GM21528 (cell line): ENCODE measurements at regions not wholly inside any gene's neighbourhood (a gene's known extent, or its start where the extent isn't known, plus 50 kb on each side); places are given as distances from the start of the nearest gene placed in this dataset.
"Not testable (repeated sequence)": the region's sequence is repeated elsewhere in the genome, so short reads cannot be mapped to it uniquely, and the experiment has no call there.

Experiments used
- ATAC-seq: cut with Tn5 transposase; IDR thresholded peaks from one replicate; pipeline ENCODE4 v1.9.1; 2021; ENCODE audit warnings: mild to moderate bottlenecking, moderate library complexity; ENCODE audit not compliant: unreplicated experiment, low FRiP score

DNA sequence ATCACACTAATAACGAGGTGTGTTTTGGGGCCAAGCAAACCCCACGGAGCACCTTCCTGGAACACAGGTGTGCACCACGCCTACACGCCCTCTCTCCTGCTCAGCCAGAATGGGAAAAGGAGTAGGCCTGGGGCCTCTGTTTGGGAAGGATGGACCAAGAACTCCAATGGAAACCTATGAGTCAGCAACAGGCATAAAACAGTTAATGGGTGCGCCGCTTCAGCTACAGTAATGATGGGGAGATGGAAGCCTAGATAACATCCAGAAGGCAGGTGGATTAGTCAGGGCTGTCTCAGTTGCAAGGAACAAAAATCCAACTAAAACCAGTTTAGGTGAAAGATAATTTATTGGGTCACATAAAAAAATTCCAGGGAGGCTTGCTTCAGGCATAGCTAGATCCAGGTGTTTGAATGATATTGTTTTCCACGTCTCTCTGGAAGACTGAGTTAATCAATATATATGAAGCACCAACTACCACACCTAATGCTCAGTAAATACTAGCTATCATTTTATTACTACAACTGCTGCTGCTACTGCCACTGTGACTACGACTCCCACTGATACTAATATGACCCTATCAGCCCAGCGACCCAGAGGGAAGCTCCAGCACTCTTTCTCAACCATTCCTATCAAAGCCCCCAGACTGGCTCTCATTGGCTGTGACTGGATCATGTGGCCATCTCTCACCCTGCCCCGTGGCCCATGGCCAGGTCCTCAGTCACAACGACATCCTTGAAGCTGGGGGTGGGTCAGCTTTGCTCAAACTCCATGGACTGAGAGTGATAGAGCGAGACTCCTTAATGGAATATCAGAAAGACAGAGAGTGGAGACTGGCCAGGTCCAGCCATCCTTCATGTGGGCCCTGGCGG, 155.2 kb upstream of the PTPN1 start:
- ATAC-seq, result no peak

DNA sequence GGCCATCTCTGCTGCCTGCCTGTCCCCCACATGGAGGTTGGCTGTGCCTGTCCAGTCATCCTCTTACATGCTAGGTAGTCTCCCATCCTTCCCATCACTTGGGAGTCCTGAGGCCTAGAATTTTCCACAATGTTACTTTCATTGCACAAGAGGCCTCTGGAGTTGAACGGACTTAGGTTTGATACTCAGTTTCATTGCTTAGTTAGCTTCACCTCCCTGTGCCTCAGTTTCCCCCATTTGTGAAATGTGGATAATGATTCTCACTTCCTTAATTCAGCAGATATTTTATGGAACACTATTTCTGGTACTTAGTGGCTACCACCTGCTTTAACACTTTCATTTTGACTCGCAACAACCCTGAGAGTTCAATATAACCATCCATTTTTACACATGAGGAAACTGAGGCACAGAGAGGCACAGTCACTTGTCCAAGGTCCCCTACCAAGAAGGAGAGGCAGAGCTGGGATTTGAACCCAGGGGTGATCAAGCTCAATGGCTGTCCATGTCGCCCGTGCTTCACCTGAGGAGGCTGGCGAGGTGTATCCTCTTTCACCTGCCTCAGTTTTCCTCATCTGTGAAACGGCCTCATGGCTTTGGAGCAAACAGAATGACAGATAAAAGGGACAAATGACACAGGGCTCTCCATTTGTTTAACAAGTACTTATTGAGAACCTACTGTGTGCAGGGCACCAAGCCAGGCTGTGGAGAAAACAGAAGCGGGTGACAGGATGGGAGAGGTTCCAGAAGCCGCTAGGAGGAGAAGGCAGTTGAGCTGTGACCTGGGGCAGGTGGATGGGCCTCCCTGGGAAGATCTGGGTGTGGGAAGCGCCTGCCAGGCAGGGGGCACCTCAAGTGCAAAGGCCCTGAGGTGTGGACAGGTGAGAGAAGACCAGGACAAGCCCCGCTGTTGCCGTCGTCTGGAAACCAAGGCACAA, 154.3 kb upstream of the PTPN1 start:
- ATAC-seq, result no peak

GRCh38 chr20:50356525-50356885, 153.7 kb upstream of the PTPN1 start:
- no peak for ATAC-seq

GRCh38 chr20:50356962-50357782, 153.0 kb upstream of the PTPN1 start:
- ATAC-seq, result no peak

DNA sequence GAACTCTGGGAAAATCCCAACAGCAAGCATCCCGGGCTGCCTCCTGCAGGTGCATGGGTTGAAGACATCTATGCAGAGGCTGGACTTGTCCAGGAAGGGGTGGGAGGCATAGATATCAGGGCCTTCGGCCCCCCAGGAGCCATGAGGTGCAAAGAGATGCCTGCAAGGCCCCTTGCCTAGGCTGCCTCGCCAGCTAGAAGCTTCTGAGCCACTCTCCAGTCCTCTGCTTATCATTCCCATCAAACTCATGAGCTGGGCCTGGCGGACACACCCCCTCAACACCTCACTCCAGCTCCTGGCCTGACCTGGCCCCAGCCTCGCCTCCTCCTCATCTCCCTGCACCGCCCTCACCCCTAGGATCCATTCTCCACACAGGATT, 152.4 kb upstream of the PTPN1 start:
- no peak for ATAC-seq

GRCh38 chr20:50358166-50358565, 152.0 kb upstream of the PTPN1 start:
- ATAC-seq, result no peak

DNA sequence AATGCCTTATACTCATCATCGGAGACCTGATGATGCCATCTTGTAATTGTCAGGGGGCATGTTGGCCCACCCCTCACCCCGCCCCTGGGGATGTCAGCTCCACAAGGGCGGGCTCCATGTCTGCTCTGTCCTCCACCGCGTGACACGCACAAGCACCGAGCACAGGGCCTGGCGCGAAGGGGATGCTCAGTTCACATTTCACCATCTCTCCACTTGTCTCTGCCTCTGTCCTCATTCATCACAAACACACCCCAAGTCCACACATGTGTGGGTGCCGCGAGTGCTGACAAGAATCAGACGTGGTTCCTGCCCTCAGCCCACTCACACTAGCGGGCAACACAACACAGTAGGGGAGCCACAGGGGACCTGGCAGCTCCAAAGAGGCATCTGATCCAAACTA, 151.2 kb upstream of the PTPN1 start:
- no peak for ATAC-seq

DNA sequence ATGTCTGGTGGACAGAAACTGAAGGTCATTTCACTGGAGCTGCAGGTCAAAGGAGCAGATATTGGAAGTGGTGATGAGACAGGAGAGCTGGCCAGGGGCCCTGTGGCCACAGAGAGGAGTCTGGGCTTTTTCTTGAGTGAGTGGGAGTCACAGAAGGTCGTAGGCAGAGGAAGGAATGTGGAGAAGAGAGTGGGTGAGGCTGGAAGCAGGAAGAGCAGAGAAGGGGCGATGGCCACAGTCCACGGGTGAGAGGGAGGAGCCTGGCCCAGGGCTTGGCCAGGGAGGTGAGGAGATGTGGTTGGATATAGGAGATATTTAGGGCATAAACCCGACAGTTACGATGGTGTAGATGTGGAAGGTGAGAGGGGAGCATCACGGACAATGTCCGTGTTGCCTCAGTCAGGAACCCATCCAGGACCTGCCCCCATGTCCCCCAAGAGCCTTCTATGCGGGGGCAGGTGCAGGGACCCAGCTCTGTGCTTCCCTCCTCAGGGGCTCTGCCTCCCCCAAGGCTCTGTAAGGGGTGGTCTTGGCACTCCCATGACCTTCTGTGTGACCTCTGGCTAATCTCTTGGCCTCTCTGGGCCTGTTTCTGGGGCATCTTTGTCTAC, 150.5 kb upstream of the PTPN1 start:
- ATAC-seq, result no peak

DNA sequence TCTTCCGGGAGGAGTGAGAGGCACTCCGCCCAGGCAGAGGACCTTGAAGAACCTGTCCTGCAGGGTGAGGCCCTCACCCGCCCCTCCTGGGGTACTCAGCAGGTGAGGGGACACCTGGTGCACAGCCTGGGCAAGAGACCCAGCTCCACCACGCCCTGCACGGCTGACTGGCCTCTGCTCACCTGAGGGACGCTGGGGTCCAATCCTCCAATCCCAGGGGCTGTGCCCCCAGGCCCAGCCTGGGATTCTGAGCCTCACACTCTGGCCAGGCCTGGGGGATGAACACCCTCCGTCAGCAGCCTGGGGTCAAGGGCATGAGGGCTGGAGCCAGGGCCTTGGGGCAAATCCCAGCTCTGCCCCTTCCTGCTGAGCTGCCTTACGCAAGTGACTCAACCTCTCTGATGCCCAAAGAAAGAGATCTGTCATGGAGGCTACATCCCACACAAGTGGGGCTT, 149.9 kb upstream of the PTPN1 start:
- no peak for ATAC-seq

- no peak for ATAC-seq
Measured at GRCh38 chr20:50360921-50361320, 149.3 kb upstream of the PTPN1 start.

- ATAC-seq, result not testable (repeated sequence)
Measured at GRCh38 chr20:50362177-50362576, 148.0 kb upstream of the PTPN1 start.

- ATAC-seq, result no peak
Measured at GRCh38 chr20:50363027-50363426, 147.2 kb upstream of the PTPN1 start.

DNA sequence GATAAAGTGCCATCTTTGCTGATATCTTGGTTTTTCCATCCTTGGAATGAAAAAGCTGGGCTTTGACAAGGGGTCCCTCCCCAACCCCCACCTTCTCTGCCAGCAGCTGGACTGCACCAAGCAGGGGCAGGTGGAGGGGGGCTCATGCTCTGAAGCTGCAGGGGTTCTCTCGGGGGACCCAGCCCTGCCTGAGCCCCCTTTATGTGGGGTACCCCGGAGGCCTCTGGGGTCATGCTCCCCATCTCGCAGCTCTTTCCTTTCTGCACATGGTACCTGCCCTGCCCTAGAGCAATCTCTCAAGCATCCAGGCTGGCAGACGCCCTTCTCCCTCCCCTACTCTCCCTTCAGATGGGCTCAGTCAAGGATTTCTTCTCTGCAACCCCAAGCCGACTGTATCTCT, 146.7 kb upstream of the PTPN1 start:
- no peak for ATAC-seq

DNA sequence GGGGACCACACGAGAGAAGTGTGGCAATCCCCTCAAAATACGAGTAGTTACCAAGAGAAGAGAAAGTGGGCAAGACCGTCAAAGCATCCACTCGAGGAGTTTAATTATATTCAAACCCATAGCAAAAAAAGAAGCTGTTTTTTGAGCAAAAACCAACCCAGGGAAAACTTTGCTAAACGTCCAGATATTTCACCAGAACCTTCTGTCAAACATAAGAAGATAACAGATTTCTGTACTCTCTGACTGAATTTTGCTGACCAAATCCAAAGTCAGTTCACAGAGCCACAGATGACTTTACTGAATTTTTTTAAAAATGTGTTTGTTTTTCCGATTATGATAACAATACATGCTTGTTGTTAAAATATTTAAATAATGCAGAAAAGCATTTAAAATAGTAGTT, 145.6 kb upstream of the PTPN1 start:
- ATAC-seq, result no peak

DNA sequence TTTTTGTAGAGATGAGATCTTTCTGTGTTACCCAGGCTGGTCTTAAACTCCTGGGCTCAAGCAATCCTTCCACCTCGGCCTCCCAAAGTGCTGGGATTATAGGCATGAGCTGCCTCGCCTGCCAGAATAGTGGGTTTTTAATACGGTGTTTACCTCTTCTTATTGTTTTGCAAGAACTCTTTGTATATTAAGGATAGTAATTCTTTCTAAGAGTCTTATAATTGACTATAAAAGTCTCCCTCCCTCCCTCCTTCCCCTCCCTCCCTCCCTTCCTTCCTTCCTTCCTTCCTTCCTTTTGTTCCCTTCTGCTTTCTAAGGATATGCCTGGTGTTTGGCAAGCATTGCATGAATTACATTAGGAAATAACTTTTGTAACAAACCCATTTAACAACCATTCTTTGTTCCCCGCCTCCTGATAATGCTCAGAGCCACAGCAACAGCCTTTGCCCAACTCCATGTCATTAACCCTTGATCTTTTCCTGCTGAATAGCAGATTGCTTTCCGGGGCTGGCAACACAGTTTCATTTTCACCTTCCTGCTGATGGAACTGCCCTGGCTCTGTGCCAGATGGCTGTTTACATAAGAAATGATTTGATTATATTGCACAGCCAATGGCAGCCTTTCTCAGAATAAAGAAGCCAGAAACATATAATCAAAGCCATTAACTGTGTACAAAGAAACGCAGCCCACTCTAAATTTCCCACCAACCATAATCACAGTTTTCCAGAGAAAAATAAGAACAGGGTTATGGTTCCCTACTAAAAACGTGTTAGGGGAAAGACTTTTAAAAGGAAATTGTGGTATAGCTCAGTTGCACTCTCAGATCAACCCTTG, 143.7 kb upstream of the PTPN1 start:
- no peak for ATAC-seq

GRCh38 chr20:50367104-50367674, 143.0 kb upstream of the PTPN1 start:
- no peak for ATAC-seq

DNA sequence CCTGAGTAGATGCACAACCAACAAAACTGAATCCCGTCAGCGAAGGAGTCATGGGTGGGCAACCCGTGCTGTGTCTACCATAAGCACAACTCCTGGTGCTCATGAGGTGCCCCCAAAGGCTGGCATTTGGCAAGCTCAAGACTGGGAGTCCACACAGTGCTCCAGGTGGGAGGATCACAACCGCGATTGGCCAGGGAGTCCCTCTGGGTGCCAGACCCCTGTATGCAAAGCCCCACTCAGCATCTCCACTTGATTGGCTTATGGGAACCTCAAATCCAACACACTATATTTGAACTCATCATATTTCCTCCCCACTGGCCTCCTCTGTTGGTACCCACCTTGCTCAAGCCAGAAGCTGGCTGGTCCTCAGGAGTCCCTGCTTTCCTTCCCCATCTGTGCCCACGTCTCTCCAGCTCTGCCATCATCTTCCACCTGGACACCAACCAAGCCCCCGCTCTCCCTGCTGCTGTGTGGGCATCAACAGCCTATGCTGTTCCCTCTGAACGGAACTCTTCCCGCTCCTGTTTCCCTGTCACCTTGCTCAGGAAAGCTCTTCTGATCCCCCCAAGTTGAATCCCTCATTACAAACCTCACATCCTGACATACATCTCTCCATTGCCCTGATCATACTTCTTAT, 142.3 kb upstream of the PTPN1 start:
- ATAC-seq, result no peak

DNA sequence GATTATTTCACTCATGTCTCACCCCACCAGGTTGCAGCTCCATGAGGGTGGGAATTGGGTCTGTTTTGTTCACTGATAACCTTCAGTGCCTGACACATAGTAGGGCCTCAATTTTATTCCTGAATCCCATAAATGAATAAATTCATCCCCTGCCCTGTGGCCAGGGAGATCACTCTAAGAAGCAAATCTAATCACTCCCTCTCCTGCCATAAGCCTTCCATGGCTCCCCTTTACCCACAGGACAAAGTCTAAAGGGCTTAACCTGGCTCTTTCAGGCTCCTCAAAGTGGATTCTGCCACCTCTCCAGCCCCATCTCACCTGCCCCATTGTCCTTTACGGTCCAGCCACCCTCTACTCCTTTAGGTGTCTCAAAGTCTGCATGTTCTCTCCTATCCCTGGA, 141.8 kb upstream of the PTPN1 start:
- no peak for ATAC-seq

GRCh38 chr20:50368813-50369224, 141.4 kb upstream of the PTPN1 start:
- no peak for ATAC-seq
